Esophagus squamous epithelium (tissue), 5 donors: ENCODE measurements at regions not wholly inside any gene's neighbourhood (a gene's known extent, or its start where the extent isn't known, plus 50 kb on each side); places are given as distances from the start of the nearest gene placed in this dataset.

Experiments
- DNase-seq: peaks from one replicate; lab custom pipeline; 2025; lab: John Stamatoyannopoulos, UW
- H3K27ac ChIP-seq, 4 donors: fragments of 200-600 bp; sonication (generic); one replicate each; pipeline ENCODE4 v1.5.1; 2016 to 2019; ENCODE audit warnings: mild to moderate bottlenecking in 1 of 4
- H3K27me3 ChIP-seq, 4 donors: fragments of 200-600 bp; sonication (generic); 1 replicate in 3 of 4; 2 replicates in 1 of 4; pipeline versions ENCODE4 v1.5.1 to v1.6.0; 2017 to 2021; ENCODE audit warnings: antibody characterized with exemption in 1 of 4
- H3K36me3 ChIP-seq, 3 donors: fragments of 200-600 bp; sonication (generic); one replicate each; pipeline ENCODE4 v1.5.1; 2016 to 2019
- H3K4me1 ChIP-seq, 3 donors: fragments of 200-600 bp; sonication (generic); one replicate each; pipeline ENCODE4 v1.5.1; 2017 to 2019
- H3K4me3 ChIP-seq, 4 donors: fragments of 200-600 bp; sonication (generic); 1 replicate in 3 of 4; 2 replicates in 1 of 4; pipeline ENCODE4 v1.5.1; 2016 to 2019; ENCODE audit warnings: mild to moderate bottlenecking in 2 of 4, moderate library complexity in 1 of 4
- H3K9me3 ChIP-seq, 3 donors: fragments of 200-600 bp; sonication (generic); one replicate each; pipeline ENCODE4 v1.5.1; 2016 to 2019
- POLR2A ChIP-seq, 4 donors: fragments of 450-650 bp; IDR thresholded peaks; one replicate each; pipeline ENCODE4 v1.6.1; 2017; ENCODE audit warnings: antibody characterized with exemption in 4 of 4, mild to moderate bottlenecking in 4 of 4, moderate library complexity in 3 of 4
- WGBS, 2 donors: methylation state at CpG; one replicate each; pipeline ENCODE4 v1.1.5; 2018; 5-methylcytosine and 5-hydroxymethylcytosine counted together
- intact Hi-C: fragments of 100-400 bp; cut with DNase I; formaldehyde crosslinking; loops from one replicate; pipeline ENCODE4 v1.15.0; 2022
- TF ChIP-seq, protein P1 (sequence below), 6 experiments: fragments of 450-650 bp in 4 of 6; fragments of 200-600 bp in 2 of 6; sonication (generic) in 2 of 6; IDR thresholded peaks; one replicate each; pipeline ENCODE4 v1.5.1; 2016 to 2019; ENCODE audit warnings: antibody characterized with exemption in 6 of 6, mild to moderate bottlenecking in 4 of 6, moderate library complexity in 4 of 6
- donor health status: DM: yes; HTN: yes; CAD: no.

DNA sequence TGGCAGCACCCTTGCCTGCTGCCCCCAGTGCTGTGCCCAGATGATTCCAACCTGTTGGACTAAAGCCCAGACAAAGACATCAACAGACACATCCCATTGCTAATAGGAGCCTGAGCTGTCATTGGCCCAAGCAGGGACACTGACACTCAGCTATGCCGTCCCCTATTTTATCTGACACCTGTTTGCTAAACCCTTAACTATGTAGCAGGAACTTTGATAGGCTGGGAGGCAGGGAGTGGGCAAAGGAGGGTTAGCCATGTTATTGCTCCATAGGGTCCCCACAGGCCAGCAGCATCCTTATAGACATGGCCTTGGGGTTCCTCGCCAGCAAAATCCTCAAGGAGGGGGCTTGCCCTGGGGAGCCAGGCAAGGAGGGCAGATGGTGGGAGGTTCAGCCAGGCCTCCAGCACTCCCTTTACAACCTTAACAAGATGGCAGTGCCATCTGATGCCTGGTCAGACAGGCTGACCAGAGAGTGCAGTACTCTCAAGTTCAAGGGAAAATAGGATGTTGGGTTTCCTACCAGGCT, 50.4 kb upstream of the CDKN2AIPNL start:
- peaks cover 22 to 49% (median 31%) of the 10 kb centered on the region in 3 donors for H3K4me1 ChIP-seq
- no peaks in the 10 kb centered on the region for H3K27me3 ChIP-seq
- no peak for DNase-seq
- 100% methylated on average over 1 of the region's 2 CpGs for WGBS, 2 donors
- intact Hi-C loops = no loop called here
- no peak overlapping the region for H3K27ac ChIP-seq
- H3K9me3 ChIP-seq = no peaks in the 10 kb centered on the region
- H3K36me3 ChIP-seq = no peaks in the 10 kb centered on the region
- no peak for TF ChIP-seq POLR2A (IDR thresholded peaks at IDR 0.05)
- TF ChIP-seq, protein P1, sequence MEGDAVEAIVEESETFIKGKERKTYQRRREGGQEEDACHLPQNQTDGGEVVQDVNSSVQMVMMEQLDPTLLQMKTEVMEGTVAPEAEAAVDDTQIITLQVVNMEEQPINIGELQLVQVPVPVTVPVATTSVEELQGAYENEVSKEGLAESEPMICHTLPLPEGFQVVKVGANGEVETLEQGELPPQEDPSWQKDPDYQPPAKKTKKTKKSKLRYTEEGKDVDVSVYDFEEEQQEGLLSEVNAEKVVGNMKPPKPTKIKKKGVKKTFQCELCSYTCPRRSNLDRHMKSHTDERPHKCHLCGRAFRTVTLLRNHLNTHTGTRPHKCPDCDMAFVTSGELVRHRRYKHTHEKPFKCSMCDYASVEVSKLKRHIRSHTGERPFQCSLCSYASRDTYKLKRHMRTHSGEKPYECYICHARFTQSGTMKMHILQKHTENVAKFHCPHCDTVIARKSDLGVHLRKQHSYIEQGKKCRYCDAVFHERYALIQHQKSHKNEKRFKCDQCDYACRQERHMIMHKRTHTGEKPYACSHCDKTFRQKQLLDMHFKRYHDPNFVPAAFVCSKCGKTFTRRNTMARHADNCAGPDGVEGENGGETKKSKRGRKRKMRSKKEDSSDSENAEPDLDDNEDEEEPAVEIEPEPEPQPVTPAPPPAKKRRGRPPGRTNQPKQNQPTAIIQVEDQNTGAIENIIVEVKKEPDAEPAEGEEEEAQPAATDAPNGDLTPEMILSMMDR (IDR thresholded peaks at IDR 0.05) = no peak
- no peak overlapping the region for H3K4me3 ChIP-seq
